Suprapubic skin (tissue), 4 donors: ENCODE measurements at regions not wholly inside any gene's neighbourhood (a gene's known extent, or its start where the extent isn't known, plus 50 kb on each side); places are given as distances from the start of the nearest gene placed in this dataset.

Source experiments
- DNase-seq, 2 donors: peaks; one replicate each; pipeline ENCODE4 v3.0.0-alpha.2; 2019; ENCODE audit warnings: low spot score in 2 of 2
- H3K27ac ChIP-seq: fragments of 200-600 bp; sonication (generic); one replicate; pipeline ENCODE4 v1.5.1; 2019
- H3K27me3 ChIP-seq: fragments of 200-600 bp; sonication (generic); one replicate; pipeline ENCODE4 v1.5.1; 2019
- H3K36me3 ChIP-seq: fragments of 200-600 bp; sonication (generic); one replicate; pipeline ENCODE4 v1.5.1; 2019
- H3K4me1 ChIP-seq: fragments of 200-600 bp; sonication (generic); one replicate; pipeline ENCODE4 v1.5.1; 2019
- H3K4me3 ChIP-seq: fragments of 200-600 bp; sonication (generic); one replicate; pipeline ENCODE4 v1.5.1; 2019; ENCODE audit warnings: mild to moderate bottlenecking
- H3K9me3 ChIP-seq: fragments of 200-600 bp; sonication (generic); one replicate; pipeline ENCODE4 v1.5.1; 2019
- EP300 ChIP-seq: sonication (generic); formaldehyde crosslinking; IDR thresholded peaks from one replicate; pipeline ENCODE4 v1.6.1; 2017; ENCODE audit warnings: antibody characterized with exemption
- POLR2A ChIP-seq, 2 donors: fragments of 450-650 bp; IDR thresholded peaks; one replicate each; pipeline ENCODE4 v1.6.1; 2017; ENCODE audit warnings: antibody characterized with exemption in 2 of 2, mild to moderate bottlenecking in 2 of 2, moderate library complexity in 2 of 2
- POLR2AphosphoS5 ChIP-seq, 3 donors: sonication (generic); formaldehyde crosslinking; IDR thresholded peaks; one replicate each; pipeline ENCODE4 v1.6.1; 2017; ENCODE audit warnings: antibody characterized with exemption in 3 of 3
- WGBS: methylation state at CpG from one replicate; pipeline ENCODE4 v1.1.5; 2018; 5-methylcytosine and 5-hydroxymethylcytosine counted together
- TF ChIP-seq, protein P1 (sequence below), 2 donors: fragments of 200-600 bp in 1 of 2; fragments of 450-650 bp in 1 of 2; sonication (generic) in 1 of 2; IDR thresholded peaks; one replicate each; pipeline ENCODE4 v1.5.1; 2016 to 2019; ENCODE audit warnings: antibody characterized with exemption in 2 of 2, mild to moderate bottlenecking in 1 of 2, moderate library complexity in 1 of 2

DNA sequence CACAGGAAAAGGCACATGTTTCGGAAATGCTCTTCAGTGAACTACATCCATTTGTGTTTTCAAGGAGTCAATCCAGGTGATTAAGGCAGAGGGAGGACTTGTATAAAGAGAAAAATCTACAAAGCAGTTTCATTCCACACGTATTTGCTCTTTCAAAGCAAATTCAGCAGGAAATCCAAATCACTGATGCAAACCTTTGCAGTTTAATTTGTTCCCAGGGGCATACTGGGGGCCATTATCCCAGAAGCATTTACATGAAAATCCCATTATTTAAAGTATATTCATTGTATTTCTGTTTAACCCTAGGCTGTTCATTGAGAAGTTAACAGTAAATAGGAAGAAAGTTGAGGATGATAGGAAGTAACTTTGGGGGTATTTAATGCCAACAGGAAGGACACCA is 147.9 kb downstream of the PMP22 start:
- H3K4me1 ChIP-seq, result no peaks in the 10 kb centered on the region
- H3K27me3 ChIP-seq, result peaks cover 4% of the 10 kb centered on the region
- H3K9me3 ChIP-seq, result peaks cover 3% of the 10 kb centered on the region
- WGBS, result 58% methylated on average over 2 of the region's 2 CpGs
- no peak overlapping the region for H3K4me3 ChIP-seq
- H3K27ac ChIP-seq, result no peak overlapping the region
- DNase-seq, result no peak
- TF ChIP-seq POLR2AphosphoS5 (IDR thresholded peaks at IDR 0.05), result no peak
- TF ChIP-seq POLR2A (IDR thresholded peaks at IDR 0.05), result no peak
- TF ChIP-seq, protein P1, sequence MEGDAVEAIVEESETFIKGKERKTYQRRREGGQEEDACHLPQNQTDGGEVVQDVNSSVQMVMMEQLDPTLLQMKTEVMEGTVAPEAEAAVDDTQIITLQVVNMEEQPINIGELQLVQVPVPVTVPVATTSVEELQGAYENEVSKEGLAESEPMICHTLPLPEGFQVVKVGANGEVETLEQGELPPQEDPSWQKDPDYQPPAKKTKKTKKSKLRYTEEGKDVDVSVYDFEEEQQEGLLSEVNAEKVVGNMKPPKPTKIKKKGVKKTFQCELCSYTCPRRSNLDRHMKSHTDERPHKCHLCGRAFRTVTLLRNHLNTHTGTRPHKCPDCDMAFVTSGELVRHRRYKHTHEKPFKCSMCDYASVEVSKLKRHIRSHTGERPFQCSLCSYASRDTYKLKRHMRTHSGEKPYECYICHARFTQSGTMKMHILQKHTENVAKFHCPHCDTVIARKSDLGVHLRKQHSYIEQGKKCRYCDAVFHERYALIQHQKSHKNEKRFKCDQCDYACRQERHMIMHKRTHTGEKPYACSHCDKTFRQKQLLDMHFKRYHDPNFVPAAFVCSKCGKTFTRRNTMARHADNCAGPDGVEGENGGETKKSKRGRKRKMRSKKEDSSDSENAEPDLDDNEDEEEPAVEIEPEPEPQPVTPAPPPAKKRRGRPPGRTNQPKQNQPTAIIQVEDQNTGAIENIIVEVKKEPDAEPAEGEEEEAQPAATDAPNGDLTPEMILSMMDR (IDR thresholded peaks at IDR 0.05), result no peak
- TF ChIP-seq EP300, result no peak
- no peaks in the 10 kb centered on the region for H3K36me3 ChIP-seq

DNA sequence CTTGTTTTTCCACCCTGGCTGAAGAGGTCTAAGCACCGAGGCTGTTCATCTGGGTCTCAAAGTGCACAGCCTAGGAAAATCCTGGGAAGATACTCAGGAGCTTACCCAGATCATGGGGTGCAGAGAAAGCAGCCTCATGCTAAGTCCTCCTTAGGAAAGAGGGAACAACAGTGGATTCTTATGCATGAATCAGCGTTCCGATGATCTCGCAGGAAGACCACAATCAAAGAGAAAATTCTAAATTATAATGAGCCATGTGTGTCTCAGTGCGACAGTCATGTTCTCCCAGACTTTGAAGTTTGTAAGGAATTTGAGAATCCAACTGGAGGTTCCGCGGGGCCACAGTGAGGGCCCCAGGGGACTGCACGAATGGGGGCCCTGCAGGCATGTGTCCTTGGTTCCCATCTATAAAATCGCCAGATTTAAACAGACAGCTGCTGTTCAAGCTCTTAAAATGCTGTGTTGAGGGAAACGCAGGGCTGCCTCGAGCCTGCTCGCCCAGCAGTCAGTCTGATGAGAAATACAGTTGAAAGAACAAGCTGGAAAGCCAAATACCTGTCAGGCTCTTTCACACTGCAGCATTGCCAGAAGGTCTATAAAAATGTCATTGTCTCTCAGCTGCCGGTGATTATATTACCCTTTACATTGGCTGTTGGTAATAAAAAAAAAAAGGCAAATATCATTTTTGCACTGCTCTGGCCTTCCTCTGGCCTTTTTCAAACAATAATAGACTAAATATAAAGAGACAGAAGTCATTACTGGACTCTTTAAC is 152.1 kb downstream of the PMP22 start:
- Histone ChIP-seq H3K9me3 (peaks cover 3% of the 10 kb centered on the region), H3K36me3 (no peaks in the 10 kb centered on the region), H3K27ac (no peak overlapping the region), H3K27me3 (peaks cover 3% of the 10 kb centered on the region), H3K4me1 (no peaks in the 10 kb centered on the region), H3K4me3 (no peak overlapping the region)
- no peak for DNase-seq
- TF ChIP-seq, protein P1 (IDR thresholded peaks at IDR 0.05), result no peak
- no peak for TF ChIP-seq EP300
- 25% methylated on average over 13 of the region's 13 CpGs for WGBS

GRCh38 chr17:15109608-15110007 is 155.5 kb downstream of the PMP22 start:
- TF ChIP-seq POLR2AphosphoS5 (IDR thresholded peaks at IDR 0.05) (no peak), EP300 (no peak), POLR2A (IDR thresholded peaks at IDR 0.05) (no peak)
- TF ChIP-seq, protein P1 (IDR thresholded peaks at IDR 0.05), result no peak

DNA sequence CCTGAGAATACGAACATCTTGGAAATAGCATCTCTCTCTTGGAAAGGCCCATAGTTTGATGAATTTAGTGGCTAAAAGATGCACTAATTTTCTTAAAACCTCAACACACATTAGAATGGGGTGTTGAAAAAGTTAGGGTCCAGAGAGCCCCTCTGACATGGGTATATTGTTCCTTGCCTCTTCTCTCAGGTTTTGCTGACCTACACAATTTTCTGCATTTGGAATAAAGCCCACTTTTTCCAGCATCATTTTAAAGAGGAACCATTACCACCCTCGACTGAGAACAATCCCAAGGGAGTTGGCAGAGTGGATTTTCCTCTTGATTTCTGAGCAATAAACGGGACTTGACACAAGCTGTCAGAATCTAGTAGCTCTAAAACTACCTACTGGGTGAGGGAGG is 156.1 kb downstream of the PMP22 start:
- H3K4me3 ChIP-seq, result no peak overlapping the region
- no peak for DNase-seq
- H3K27me3 ChIP-seq, result no peaks in the 10 kb centered on the region
- no peak overlapping the region for H3K27ac ChIP-seq
- 55% methylated on average over 3 of the region's 3 CpGs for WGBS
- TF ChIP-seq, protein P1 (IDR thresholded peaks at IDR 0.05), result no peak
- no peak for TF ChIP-seq POLR2AphosphoS5 (IDR thresholded peaks at IDR 0.05)
- TF ChIP-seq POLR2A (IDR thresholded peaks at IDR 0.05), result no peak
- no peak for TF ChIP-seq EP300
- H3K4me1 ChIP-seq, result no peaks in the 10 kb centered on the region
- no peaks in the 10 kb centered on the region for H3K9me3 ChIP-seq
- no peaks in the 10 kb centered on the region for H3K36me3 ChIP-seq

More at GRCh38 chr17:15109608-15110007, 155.5 kb downstream of the PMP22 start:
- 52% methylated on average over 3 of the region's 3 CpGs for WGBS
- Histone ChIP-seq H3K9me3 (no peaks in the 10 kb centered on the region), H3K4me1 (no peaks in the 10 kb centered on the region), H3K27ac (no peak overlapping the region), H3K36me3 (no peaks in the 10 kb centered on the region), H3K27me3 (no peaks in the 10 kb centered on the region), H3K4me3 (no peak overlapping the region)
- DNase-seq, result no peak

- H3K4me3 ChIP-seq, result no peak overlapping the region
- no peaks in the 10 kb centered on the region for H3K4me1 ChIP-seq
- no peaks in the 10 kb centered on the region for H3K27me3 ChIP-seq
- H3K36me3 ChIP-seq, result no peaks in the 10 kb centered on the region
- 63% methylated on average over 3 of the region's 3 CpGs for WGBS
- H3K9me3 ChIP-seq, result no peaks in the 10 kb centered on the region
- H3K27ac ChIP-seq, result no peak overlapping the region
- DNase-seq, result no peak
- TF ChIP-seq POLR2A (IDR thresholded peaks at IDR 0.05) (no peak), POLR2AphosphoS5 (IDR thresholded peaks at IDR 0.05) (no peak), EP300 (no peak)
- TF ChIP-seq, protein P1 (IDR thresholded peaks at IDR 0.05), result no peak
Measured at GRCh38 chr17:15106540-15106939, 158.6 kb downstream of the PMP22 start.
